ENCODE measurements at regions not wholly inside any gene's neighbourhood (a gene's known extent, or its start where the extent isn't known, plus 50 kb on each side); places are given as distances from the start of the nearest gene placed in this dataset.

- no peak for TF ChIP-seq EZH2 (IDR thresholded peaks at IDR 0.05; ENCODE audit: low read depth)
- no peak for TF ChIP-seq CTCF (conservative IDR thresholded peaks at IDR 0.05)
Observed at GRCh38 chr6:39999006-39999867, 65.0 kb upstream of the MOCS1 start.
